Activated naive CD4-positive, alpha-beta T cell treated with anti-CD3 and anti-CD28 coated beads for 36 hours (primary cell): ENCODE measurements at regions not wholly inside any gene's neighbourhood (a gene's known extent, or its start where the extent isn't known, plus 50 kb on each side); places are given as distances from the start of the nearest gene placed in this dataset.

Source experiments
- CTCF ChIA-PET: fragments of 350-600 bp; sonication (Branson Sonifier 250); formaldehyde crosslinking; loops from one replicate; lab custom pipeline; 2021; ENCODE audit warnings: antibody characterized with exemption; lab: Charles Lee
- DNase-seq: peaks from one replicate; pipeline ENCODE4 v3.0.0-alpha.2; 2020
- H3K27ac Mint-ChIP-seq: one replicate; pipeline ENCODE4 v1.8.0; 2021; ENCODE audit warnings: mild to moderate bottlenecking, mixed read lengths
- H3K27me3 Mint-ChIP-seq: one replicate; pipeline ENCODE4 v1.8.0; 2021; ENCODE audit warnings: low read depth, mixed read lengths
- H3K36me3 Mint-ChIP-seq: one replicate; pipeline ENCODE4 v1.8.0; 2021; ENCODE audit warnings: low read depth, mixed read lengths
- H3K4me1 Mint-ChIP-seq: one replicate; pipeline ENCODE4 v1.8.0; 2021; ENCODE audit warnings: low read depth, mixed read lengths
- H3K4me3 Mint-ChIP-seq: one replicate; pipeline ENCODE4 v1.8.0; 2021; ENCODE audit warnings: mild to moderate bottlenecking, moderate library complexity, mixed read lengths
- H3K9me3 Mint-ChIP-seq: one replicate; pipeline ENCODE4 v1.8.0; 2021; ENCODE audit warnings: mixed read lengths
- intact Hi-C: fragments of 100-400 bp; cut with micrococcal nuclease; formaldehyde crosslinking; loops from one replicate; pipeline ENCODE4 v1.15.1; 2023

DNA sequence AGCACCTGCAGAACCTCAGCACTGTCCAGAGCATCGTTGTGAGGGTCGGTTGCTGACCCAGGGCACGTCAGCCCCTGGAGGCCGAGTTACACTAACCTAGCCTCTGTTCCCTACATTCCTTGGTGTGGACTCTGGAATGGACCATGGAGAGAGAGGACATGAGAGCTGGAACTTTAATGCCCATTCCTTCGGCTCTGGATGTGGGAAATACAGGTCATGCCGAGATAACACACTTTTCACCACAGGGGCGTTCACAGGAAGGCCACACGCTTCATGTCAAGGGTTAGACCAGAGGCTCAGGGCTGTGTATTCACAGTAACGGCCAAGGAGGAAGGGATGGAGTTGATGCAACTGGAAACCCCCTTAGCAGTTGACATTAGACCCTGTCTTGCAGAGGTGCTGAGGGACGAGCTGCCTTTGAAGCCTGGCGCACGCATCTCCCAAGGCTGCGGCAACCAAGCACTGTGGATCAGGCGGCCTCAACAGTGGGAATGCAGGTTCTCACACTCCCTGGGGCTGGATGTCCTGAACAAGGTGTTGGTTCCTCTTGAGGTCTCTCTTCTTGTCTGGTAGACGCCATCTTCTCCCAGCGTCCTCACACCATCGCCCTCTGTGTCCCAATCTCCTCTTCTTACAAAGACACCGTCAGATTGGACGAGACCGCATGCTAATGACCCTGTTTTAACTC lies 245.2 kb downstream of the KLF6 start:
- intact Hi-C loops, result no loop called here
- no peak overlapping the region for H3K4me3 Mint-ChIP-seq
- H3K27me3 Mint-ChIP-seq, result no peaks in the 10 kb centered on the region
- H3K9me3 Mint-ChIP-seq, result no peaks in the 10 kb centered on the region
- H3K36me3 Mint-ChIP-seq, result no peaks in the 10 kb centered on the region
- CTCF ChIA-PET, result no interaction called here
- DNase-seq, result no peak
- H3K27ac Mint-ChIP-seq, result no peak overlapping the region
- peaks cover 3% of the 10 kb centered on the region for H3K4me1 Mint-ChIP-seq

GRCh38 chr10:3538656-3539531 lies 246.1 kb downstream of the KLF6 start:
- no peaks in the 10 kb centered on the region for H3K27me3 Mint-ChIP-seq
- intact Hi-C loops, result no loop called here
- CTCF ChIA-PET, result no interaction called here
- H3K27ac Mint-ChIP-seq, result no peak overlapping the region
- H3K4me3 Mint-ChIP-seq, result no peak overlapping the region
- no peaks in the 10 kb centered on the region for H3K9me3 Mint-ChIP-seq
- H3K36me3 Mint-ChIP-seq, result no peaks in the 10 kb centered on the region
- peaks cover 3% of the 10 kb centered on the region for H3K4me1 Mint-ChIP-seq
- peak; percentile 33 for DNase-seq

DNA sequence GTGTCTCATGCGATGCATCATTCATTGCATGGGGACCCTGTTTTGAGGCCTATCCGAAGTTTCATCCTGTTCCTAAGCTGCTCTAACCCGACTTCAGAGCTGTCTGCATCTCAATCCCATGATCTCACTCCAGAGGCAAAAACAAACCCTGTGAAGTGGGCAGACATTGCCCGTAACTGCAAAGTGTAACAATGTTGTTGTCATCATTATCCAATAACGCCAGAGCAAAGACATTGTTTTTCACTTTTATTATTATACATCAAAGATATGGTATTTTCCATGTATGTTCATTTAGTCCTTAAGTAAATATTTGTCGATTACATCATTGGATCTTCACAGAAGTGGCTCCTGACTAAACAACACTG lies 246.7 kb downstream of the KLF6 start:
- no peaks in the 10 kb centered on the region for H3K9me3 Mint-ChIP-seq
- peaks cover 3% of the 10 kb centered on the region for H3K4me1 Mint-ChIP-seq
- no peak overlapping the region for H3K4me3 Mint-ChIP-seq

DNA sequence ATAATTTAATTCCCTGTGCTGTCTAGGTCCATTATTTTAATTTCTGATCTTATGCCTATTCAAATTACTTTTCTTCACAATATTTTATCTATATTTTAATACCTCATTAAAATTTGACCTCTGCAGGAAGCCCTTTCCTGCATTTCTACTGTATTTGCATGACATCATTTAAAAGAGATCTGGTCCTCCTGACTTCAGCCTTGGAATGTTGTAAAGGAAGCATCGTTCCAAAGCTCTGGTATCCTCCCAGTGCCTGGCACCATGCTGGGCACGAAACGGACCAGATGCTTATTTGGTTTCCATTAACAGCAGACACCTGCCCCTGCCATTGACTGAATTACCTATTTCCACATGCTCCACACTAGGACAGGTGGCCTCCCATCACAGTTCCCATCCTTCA lies 247.5 kb downstream of the KLF6 start:
- H3K4me1 Mint-ChIP-seq, result peaks cover 3% of the 10 kb centered on the region
- CTCF ChIA-PET, result no interaction called here
- no peak overlapping the region for H3K27ac Mint-ChIP-seq
- H3K4me3 Mint-ChIP-seq, result no peak overlapping the region
- intact Hi-C loops, result no loop called here
- H3K36me3 Mint-ChIP-seq, result no peaks in the 10 kb centered on the region
- no peaks in the 10 kb centered on the region for H3K9me3 Mint-ChIP-seq
- DNase-seq, result no peak
- no peaks in the 10 kb centered on the region for H3K27me3 Mint-ChIP-seq

More for the DNA sequence above, 246.7 kb downstream of the KLF6 start:
- DNase-seq, result no peak
- CTCF ChIA-PET, result no interaction called here
- Mint-ChIP-seq H3K27me3 (no peaks in the 10 kb centered on the region), H3K27ac (no peak overlapping the region), H3K36me3 (no peaks in the 10 kb centered on the region)
- intact Hi-C loops, result no loop called here

- CTCF ChIA-PET, result interaction anchor here (0.7 kb wide), 1 partner anchor 871 kb away, joined by 3 read pairs; no protein-coding TSS in a partner anchor
- Mint-ChIP-seq H3K4me1 (peaks cover 3% of the 10 kb centered on the region), H3K36me3 (no peaks in the 10 kb centered on the region), H3K27ac (no peak overlapping the region), H3K4me3 (no peak overlapping the region), H3K27me3 (no peaks in the 10 kb centered on the region), H3K9me3 (no peaks in the 10 kb centered on the region)
- intact Hi-C loops, result no loop called here
- no peak for DNase-seq
Observed at GRCh38 chr10:3535001-3535400, 250.0 kb downstream of the KLF6 start.

- Mint-ChIP-seq H3K36me3 (no peaks in the 10 kb centered on the region), H3K9me3 (no peaks in the 10 kb centered on the region), H3K27me3 (no peaks in the 10 kb centered on the region), H3K4me1 (peaks cover 3% of the 10 kb centered on the region), H3K4me3 (no peak overlapping the region), H3K27ac (no peak overlapping the region)
- CTCF ChIA-PET, result no interaction called here
- no peak for DNase-seq
- intact Hi-C loops, result no loop called here
Observed at GRCh38 chr10:3534433-3534832, 250.6 kb downstream of the KLF6 start.

DNA sequence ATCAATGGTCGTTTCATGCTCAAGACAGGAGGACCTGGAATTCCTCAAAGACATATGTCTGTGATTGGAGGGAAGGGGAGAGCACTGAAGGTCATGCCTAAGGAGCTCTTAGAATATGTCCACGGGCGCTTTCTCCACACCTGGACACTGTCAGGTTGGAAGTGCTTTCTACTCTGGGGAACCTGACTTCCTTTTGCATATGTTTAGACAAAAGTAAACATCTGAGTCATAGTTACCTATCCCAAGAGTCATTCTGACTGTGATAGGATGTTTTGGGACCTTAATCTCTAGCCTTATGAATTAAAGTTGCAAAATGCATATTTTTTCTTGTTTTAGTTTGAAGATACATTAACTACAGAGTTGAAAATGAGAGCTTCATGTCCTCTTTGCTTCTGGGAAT lies 251.7 kb downstream of the KLF6 start:
- Mint-ChIP-seq H3K27ac (no peak overlapping the region), H3K36me3 (no peaks in the 10 kb centered on the region), H3K4me1 (no peaks in the 10 kb centered on the region), H3K9me3 (no peaks in the 10 kb centered on the region), H3K27me3 (no peaks in the 10 kb centered on the region), H3K4me3 (no peak overlapping the region)
- DNase-seq, result no peak
- intact Hi-C loops, result no loop called here
- CTCF ChIA-PET, result no interaction called here

GRCh38 chr10:3532644-3533043 lies 252.4 kb downstream of the KLF6 start:
- DNase-seq, result no peak
- CTCF ChIA-PET, result no interaction called here
- no peaks in the 10 kb centered on the region for H3K27me3 Mint-ChIP-seq
- H3K36me3 Mint-ChIP-seq, result no peaks in the 10 kb centered on the region
- no peak overlapping the region for H3K4me3 Mint-ChIP-seq
- no peaks in the 10 kb centered on the region for H3K9me3 Mint-ChIP-seq
- no peak overlapping the region for H3K27ac Mint-ChIP-seq
- no peaks in the 10 kb centered on the region for H3K4me1 Mint-ChIP-seq
- intact Hi-C loops, result no loop called here

DNA sequence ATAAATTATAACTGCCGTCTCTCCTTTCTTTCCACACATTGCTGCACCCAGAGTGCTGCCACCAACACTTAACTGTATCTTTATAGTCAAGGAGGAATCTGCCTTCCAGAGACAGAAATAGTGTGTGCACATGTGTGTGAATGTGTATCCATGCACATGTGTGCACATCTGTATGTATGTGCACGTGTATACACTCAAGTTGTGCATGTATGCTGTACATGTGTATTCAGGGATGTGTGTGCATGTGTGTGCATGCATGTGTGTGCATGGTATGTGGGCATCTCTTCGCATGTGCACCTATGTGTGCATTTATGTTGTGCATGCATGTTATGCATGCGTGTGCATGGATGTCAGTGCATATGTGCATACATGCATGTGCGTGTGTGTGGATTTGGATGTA lies 253.3 kb downstream of the KLF6 start:
- intact Hi-C loops, result no loop called here
- CTCF ChIA-PET, result no interaction called here
- no peaks in the 10 kb centered on the region for H3K9me3 Mint-ChIP-seq
- DNase-seq, result no peak
- H3K36me3 Mint-ChIP-seq, result no peaks in the 10 kb centered on the region
- no peaks in the 10 kb centered on the region for H3K4me1 Mint-ChIP-seq
- H3K4me3 Mint-ChIP-seq, result no peak overlapping the region
- no peak overlapping the region for H3K27ac Mint-ChIP-seq
- H3K27me3 Mint-ChIP-seq, result no peaks in the 10 kb centered on the region

DNA sequence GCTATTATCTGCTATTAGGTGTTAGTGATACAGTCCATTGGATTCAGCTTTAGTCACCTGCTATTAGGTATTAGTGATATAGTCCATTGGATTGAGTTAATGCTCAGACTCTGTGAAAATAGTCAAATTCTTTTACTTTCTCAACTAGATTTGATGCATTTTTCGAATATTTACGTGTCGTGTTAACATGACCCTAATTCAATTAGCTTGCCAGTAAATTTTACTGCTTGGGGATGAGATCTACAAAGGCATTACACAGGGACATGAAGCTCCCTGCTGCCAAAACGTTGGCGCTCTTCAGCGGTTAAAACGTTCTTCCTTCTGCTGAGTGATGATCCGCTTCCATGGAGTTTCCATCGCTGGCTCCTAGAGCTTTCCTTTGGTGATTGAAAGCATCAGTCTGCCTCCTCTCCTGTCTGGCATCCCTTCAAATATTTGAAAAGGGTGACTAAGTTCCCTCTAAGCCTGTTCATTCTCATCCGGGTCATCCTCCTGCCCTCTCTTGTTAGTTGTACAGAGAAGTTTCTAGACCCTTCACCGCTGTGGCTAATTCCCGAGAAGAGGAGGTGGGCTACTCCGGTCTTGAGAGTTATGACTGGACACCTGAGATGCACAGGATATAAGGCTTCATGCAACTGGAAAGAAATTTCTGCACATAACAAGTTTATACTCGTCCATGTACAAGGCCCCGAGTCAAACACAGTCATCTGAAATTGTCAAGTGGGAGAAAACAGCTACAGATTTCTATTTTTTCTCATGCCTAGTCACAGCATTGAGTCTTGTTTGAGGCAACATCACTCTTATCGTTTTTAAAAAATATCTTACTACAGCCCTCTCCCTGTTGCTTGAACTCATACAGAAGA lies 254.0 kb downstream of the KLF6 start:
- Mint-ChIP-seq H3K27me3 (no peaks in the 10 kb centered on the region), H3K27ac (no peak overlapping the region), H3K9me3 (no peaks in the 10 kb centered on the region), H3K4me1 (no peaks in the 10 kb centered on the region), H3K36me3 (no peaks in the 10 kb centered on the region), H3K4me3 (no peak overlapping the region)
- DNase-seq, result no peak
- CTCF ChIA-PET, result no interaction called here
- intact Hi-C loops, result no loop called here

DNA sequence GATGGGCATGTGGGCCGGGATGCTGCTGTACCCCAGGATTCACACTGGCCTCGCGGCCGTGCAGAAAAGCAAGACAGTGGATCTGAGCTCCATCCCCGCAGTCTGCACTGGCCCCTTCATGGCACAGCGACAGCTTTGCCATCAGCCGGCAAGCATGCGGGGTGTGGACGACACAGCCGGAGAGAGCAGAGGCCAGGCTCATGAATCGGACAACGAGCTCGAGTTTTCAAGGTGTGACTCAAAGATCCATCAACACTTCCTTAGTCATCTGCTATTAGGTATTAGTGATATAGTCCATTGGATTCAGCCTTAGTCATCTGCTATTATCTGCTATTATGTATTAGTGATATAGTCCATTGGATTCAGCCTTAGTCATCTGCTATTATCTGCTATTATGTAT lies 254.7 kb downstream of the KLF6 start:
- Mint-ChIP-seq H3K9me3 (no peaks in the 10 kb centered on the region), H3K4me3 (no peak overlapping the region), H3K4me1 (no peaks in the 10 kb centered on the region), H3K36me3 (no peaks in the 10 kb centered on the region), H3K27ac (no peak overlapping the region), H3K27me3 (no peaks in the 10 kb centered on the region)
- intact Hi-C loops, result no loop called here
- CTCF ChIA-PET, result no interaction called here
- DNase-seq, result no peak

DNA sequence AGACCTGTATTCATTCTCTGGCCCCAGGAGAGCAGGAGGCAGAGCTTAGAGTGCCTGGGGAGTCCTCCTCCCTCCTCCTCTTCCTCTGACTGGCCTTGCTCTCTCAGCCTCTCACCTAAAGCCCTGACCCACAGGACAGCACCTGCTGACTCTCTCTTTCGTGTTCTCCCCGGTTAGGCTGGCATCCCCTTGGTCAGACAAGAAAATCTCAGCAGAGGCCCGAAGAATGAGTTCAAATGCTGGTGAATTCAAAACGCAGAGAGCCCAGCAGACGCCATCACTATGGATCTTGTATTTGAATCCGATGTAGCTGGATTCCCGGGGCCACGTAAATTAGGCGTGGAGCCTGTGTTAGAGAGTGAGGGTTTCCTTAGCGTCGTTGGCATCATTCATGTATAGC lies 255.3 kb downstream of the KLF6 start:
- Mint-ChIP-seq H3K27me3 (no peaks in the 10 kb centered on the region), H3K36me3 (no peaks in the 10 kb centered on the region), H3K4me3 (no peak overlapping the region), H3K4me1 (no peaks in the 10 kb centered on the region), H3K27ac (no peak overlapping the region), H3K9me3 (no peaks in the 10 kb centered on the region)
- no peak for DNase-seq
- CTCF ChIA-PET, result no interaction called here
- intact Hi-C loops, result no loop called here
